Fibroblast of pulmonary artery (primary cell): ENCODE measurements at regions not wholly inside any gene's neighbourhood (a gene's known extent, or its start where the extent isn't known, plus 50 kb on each side); places are given as distances from the start of the nearest gene placed in this dataset.
"Not testable (repeated sequence)": the region's sequence is repeated elsewhere in the genome, so short reads cannot be mapped to it uniquely, and the experiment has no call there.

Source experiments
- DNase-seq: peaks from one replicate; pipeline ENCODE4 v3.0.0-alpha.2; 2010; ENCODE audit warnings: low read depth
- H3K4me3 ChIP-seq: replicated peaks from 2 replicates; pipeline ENCODE4 v1.5.1; 2011; ENCODE audit warnings: low read depth, mild to moderate bottlenecking, control low read depth, low read length, moderate library complexity
- TF ChIP-seq, protein P1 (sequence below): IDR thresholded peaks from 2 replicates; pipeline ENCODE4 v1.5.1; 2011; ENCODE audit warnings: mild to moderate bottlenecking, control low read depth, low read length, inconsistent platforms; ENCODE audit errors: missing control alignments

DNA sequence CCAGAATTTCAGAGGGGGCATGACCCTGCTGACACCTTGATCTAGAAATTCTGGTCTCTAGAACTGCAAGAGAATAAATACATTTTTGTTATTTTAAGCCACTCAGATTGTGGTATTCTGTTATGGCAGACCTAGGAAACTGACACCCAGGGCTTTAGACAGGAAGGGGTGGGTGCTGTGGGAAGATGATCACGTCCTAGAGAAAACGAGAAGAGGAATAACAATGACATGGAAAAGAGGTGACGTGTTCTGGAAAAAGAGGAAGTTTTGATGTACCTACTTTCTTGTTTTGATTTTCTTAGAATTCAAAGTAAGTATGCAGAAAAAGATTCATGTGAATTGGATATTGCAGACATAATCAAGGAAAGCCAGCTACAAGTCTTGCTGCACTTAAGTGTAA lies 232.9 kb upstream of the RUNX1 start:
- H3K4me3 ChIP-seq, result no peak overlapping the region
- no peak for DNase-seq
- TF ChIP-seq, protein P1, sequence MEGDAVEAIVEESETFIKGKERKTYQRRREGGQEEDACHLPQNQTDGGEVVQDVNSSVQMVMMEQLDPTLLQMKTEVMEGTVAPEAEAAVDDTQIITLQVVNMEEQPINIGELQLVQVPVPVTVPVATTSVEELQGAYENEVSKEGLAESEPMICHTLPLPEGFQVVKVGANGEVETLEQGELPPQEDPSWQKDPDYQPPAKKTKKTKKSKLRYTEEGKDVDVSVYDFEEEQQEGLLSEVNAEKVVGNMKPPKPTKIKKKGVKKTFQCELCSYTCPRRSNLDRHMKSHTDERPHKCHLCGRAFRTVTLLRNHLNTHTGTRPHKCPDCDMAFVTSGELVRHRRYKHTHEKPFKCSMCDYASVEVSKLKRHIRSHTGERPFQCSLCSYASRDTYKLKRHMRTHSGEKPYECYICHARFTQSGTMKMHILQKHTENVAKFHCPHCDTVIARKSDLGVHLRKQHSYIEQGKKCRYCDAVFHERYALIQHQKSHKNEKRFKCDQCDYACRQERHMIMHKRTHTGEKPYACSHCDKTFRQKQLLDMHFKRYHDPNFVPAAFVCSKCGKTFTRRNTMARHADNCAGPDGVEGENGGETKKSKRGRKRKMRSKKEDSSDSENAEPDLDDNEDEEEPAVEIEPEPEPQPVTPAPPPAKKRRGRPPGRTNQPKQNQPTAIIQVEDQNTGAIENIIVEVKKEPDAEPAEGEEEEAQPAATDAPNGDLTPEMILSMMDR, result no peak

DNA sequence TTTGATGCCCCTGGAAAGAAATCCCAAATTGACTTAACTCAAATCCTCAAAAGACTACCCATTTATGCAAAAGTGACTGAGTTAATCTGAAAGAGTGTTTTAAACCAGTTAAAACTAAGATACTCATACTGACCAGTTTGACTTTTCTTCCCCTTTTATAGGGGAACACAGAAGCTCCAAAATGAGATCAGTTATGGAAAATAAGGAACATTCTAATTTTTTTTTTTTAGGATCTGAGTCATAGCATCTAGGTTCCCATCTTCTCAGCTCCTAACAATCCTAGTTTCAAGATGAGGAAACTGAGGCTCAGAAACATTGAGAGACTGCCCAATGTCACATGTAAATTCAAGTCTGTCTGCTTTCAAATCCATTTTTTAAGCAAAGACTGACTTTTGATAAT lies 231.1 kb upstream of the RUNX1 start:
- DNase-seq, result no peak
- no peak overlapping the region for H3K4me3 ChIP-seq
- TF ChIP-seq, protein P1, result no peak

DNA sequence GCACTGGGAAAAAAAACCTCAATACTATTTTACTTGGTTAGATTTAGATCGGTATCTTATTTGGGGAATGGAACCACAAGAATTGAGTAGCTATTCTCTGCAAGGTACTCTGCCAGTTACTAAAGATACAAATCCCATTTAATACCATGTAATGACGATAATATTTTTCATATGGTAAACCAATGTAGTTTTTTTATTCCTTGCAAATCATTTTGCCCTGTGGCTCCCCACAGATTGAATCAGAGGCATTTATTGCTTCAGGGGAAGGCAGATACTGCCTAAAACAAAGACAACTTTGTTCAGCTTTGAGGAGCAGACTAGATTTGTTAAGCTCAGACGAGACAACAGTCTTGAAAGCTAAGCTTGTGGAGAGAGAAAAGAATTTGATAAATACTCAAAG lies 226.7 kb upstream of the RUNX1 start:
- TF ChIP-seq, protein P1, result no peak
- no peak for DNase-seq
- no peak overlapping the region for H3K4me3 ChIP-seq

DNA sequence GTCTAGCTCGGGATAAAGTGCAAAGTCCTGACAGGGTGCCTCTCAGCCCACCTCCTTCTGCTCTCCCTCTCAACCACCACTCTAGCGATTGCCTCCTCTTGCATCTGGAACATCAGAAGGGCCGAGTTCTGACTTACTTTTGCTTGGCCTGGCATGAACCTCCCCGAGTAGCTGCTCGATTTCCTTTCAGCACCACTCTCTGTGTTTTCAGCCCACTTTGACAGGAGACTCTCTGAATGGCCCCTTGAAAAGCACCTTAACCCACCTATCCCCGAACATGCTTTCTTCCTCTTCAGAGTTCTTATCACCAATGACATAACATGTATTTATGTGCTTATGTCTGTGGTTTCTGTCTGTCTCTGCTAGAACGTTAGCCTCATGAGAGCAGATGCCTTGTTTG lies 225.8 kb upstream of the RUNX1 start:
- no peak for DNase-seq
- TF ChIP-seq, protein P1, result no peak
- H3K4me3 ChIP-seq, result no peak overlapping the region

DNA sequence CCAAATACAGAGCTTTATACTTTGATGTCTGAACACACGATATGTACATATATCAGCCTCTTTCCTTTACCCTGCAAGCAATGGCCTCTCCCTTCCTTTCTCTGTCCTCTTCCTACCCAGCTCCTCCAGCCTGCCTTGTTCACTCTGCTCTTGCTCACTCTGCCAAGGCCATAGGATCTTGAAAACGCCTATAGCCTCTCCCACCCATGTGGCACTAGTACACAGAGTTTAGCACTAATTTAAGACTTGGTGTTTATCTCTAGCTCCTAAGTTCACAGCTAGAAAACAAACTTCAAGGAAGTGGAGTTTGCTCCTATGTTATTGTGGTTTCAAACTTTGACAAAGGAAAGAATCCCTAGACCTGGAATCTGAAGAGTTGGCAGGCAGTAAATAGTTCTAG lies 225.0 kb upstream of the RUNX1 start:
- H3K4me3 ChIP-seq, result no peak overlapping the region
- DNase-seq, result no peak
- TF ChIP-seq, protein P1, result no peak

DNA sequence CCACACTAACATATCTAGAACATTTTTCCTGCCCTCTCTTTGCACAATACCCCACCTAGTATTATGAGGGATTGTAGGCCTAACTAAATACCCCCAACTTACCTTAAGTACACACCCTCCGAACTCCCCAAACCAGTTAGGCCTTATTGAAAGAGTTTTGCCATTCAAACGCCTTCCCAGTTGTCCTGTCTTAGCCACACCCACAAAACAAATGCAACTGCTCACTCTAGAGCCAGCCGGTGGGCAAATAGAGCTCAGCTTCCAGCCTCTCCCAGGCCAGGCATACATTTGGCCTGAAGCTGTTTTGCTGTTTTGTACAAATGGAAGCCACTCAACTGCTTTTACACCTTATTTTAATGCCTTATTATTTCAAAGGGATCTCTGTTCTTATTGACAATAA lies 224.2 kb upstream of the RUNX1 start:
- H3K4me3 ChIP-seq, result no peak overlapping the region
- TF ChIP-seq, protein P1, result no peak
- DNase-seq, result no peak

DNA sequence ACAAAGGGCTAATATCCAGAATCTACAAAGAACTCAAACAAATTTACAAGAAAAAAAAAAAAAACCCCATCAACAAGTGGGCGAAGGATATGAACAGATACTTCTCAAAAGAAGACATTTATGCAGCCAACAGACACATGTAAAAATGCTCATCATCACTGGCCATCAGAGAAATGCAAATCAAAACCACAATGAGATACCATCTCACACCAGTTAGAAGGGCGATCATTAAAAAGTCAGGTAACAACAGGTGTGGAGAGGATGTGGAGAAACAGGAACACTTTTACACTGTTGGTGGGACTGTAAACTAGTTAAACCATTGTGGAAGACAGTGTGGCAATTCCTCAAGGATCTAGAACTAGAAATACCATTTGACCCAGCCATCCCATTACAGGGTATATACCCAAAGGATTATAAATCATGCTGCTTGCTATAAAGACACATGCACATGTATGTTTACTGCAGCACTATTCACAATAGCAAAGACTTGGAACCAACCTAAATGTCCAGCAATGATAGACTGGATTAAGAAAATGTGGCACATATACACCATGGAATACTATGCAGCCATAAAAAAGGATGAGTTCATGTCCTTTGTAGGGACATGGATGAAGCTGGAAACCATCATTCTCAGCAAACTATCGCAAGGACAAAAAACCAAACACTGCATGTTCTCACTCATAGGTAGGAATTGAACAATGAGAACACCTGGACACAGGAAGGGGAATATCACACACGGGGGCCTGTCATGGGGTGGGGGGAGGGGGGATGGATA lies 222.4 kb upstream of the RUNX1 start:
- not testable (repeated sequence) for DNase-seq, H3K4me3 ChIP-seq
